ENCODE measurements at regions not wholly inside any gene's neighbourhood (a gene's known extent, or its start where the extent isn't known, plus 50 kb on each side); places are given as distances from the start of the nearest gene placed in this dataset.
"Not testable (repeated sequence)": the region's sequence is repeated elsewhere in the genome, so short reads cannot be mapped to it uniquely, and the experiment has no call there.

- no peak for FAIRE-seq
Measured at GRCh38 chr4:101415962-101416361, 68.6 kb upstream of the PPP3CA start.

GRCh38 chr4:101414496-101414895 lies 67.2 kb upstream of the PPP3CA start:
- FAIRE-seq = no peak

- FAIRE-seq = no peak
Measured at GRCh38 chr4:101411926-101412325, 64.6 kb upstream of the PPP3CA start.

- not testable (repeated sequence) for FAIRE-seq
Measured at GRCh38 chr4:101411281-101411910, 64.1 kb upstream of the PPP3CA start.

GRCh38 chr4:101400096-101400495 lies 52.8 kb upstream of the PPP3CA start:
- no peak for FAIRE-seq

GRCh38 chr4:101398807-101399206 lies 51.5 kb upstream of the PPP3CA start:
- FAIRE-seq = no peak
